Panc1 (cell line): ENCODE measurements at regions not wholly inside any gene's neighbourhood (a gene's known extent, or its start where the extent isn't known, plus 50 kb on each side); places are given as distances from the start of the nearest gene placed in this dataset.

ENCODE experiments used
- ATAC-seq: fragments of 200-7000 bp; cut with Tn5 transposase; 2 replicates; pipeline ENCODE4 v1.9.1; 2020; ENCODE audit warnings: mild to moderate bottlenecking, moderate library complexity
- BruUV-seq: library from RNA; stranded (reverse); fragments of 400-500 nt; replicated peaks from 2 replicates; lab custom pipeline; 2021; lab: Mats Ljungman, UMichigan
- CTCF ChIA-PET: fragments of 300-600 bp; sonication (Branson Sonifier 250); formaldehyde crosslinking; loops from one replicate; lab custom pipeline; 2022; ENCODE audit warnings: antibody characterized with exemption; lab: Charles Lee
- POLR2A ChIA-PET: fragments of 300-600 bp; sonication (Branson Sonifier 250); formaldehyde crosslinking; loops from one replicate; lab custom pipeline; 2022; ENCODE audit warnings: antibody characterized with exemption; lab: Charles Lee
- DNase-seq: peaks from one replicate; pipeline ENCODE4 v3.0.0-alpha.2; 2010; ENCODE audit warnings: low read depth, low spot score
- H3K27ac ChIP-seq: 2 replicates; pipeline ENCODE4 v1.5.1; 2011; ENCODE audit warnings: mild to moderate bottlenecking, low read length, inconsistent platforms
- H3K27me3 ChIP-seq: fragments of 200-500 bp; sonication (Bioruptor generic); 2 replicates; pipeline ENCODE4 v1.6.0; 2014; ENCODE audit warnings: low read length, inconsistent platforms; ENCODE audit not compliant: control insufficient read depth, insufficient read depth
- H3K36me3 ChIP-seq: fragments of 200-500 bp; sonication (Bioruptor generic); 2 replicates; pipeline ENCODE4 v1.5.1; 2014; ENCODE audit warnings: inconsistent platforms, mild to moderate bottlenecking, low read length, moderate library complexity; ENCODE audit not compliant: control insufficient read depth, insufficient read depth
- H3K4me1 ChIP-seq: 2 replicates; pipeline ENCODE4 v1.5.1; 2011; ENCODE audit warnings: inconsistent platforms, mild to moderate bottlenecking, low read length, moderate library complexity; ENCODE audit not compliant: control insufficient read depth, insufficient read depth
- H3K4me3 ChIP-seq, 2 experiments: 2 replicates each; pipeline ENCODE4 v1.5.1; 2011 to 2012; ENCODE audit warnings: low read depth in 2 of 2, low read length in 2 of 2, mild to moderate bottlenecking in 2 of 2, inconsistent platforms in 1 of 2, moderate library complexity in 1 of 2
- H3K9me3 ChIP-seq: fragments of 200-500 bp; sonication (Bioruptor generic); 2 replicates; pipeline ENCODE4 v1.5.1; 2014; ENCODE audit warnings: low read depth, mild to moderate bottlenecking, inconsistent platforms, low read length, moderate library complexity; ENCODE audit not compliant: control insufficient read depth, insufficient read depth
- CTCF ChIP-seq: fragments of 450-650 bp; IDR thresholded peaks from 2 replicates; pipeline ENCODE4 v1.5.1; 2017; ENCODE audit warnings: mild to moderate bottlenecking
- POLR2AphosphoS5 ChIP-seq: IDR thresholded peaks from 2 replicates; pipeline ENCODE4 v1.6.1; 2012; ENCODE audit warnings: mild to moderate bottlenecking, low read depth, low read length, moderate library complexity
- REST ChIP-seq, 2 experiments: IDR thresholded peaks; 2 replicates each; pipeline ENCODE4 v1.6.1; 2011 to 2012; ENCODE audit warnings: low read depth in 2 of 2, control low read depth in 1 of 2, low read length in 1 of 2, mild to moderate bottlenecking in 1 of 2, moderate library complexity in 1 of 2; ENCODE audit not compliant: insufficient read depth in 1 of 2
- SIN3A ChIP-seq: IDR thresholded peaks from 2 replicates; pipeline ENCODE4 v1.6.1; 2012; ENCODE audit warnings: low read depth, mild to moderate bottlenecking, low read length, moderate library complexity, borderline replicate concordance; ENCODE audit not compliant: insufficient read depth
- TCF7L2 ChIP-seq: IDR thresholded peaks from 2 replicates; pipeline ENCODE4 v1.6.1; 2011; ENCODE audit warnings: mild to moderate bottlenecking, low read depth, low read length, inconsistent platforms
- in situ Hi-C: cut with HindIII; loops from 2 replicates; pipeline ENCODE4 v1.10.0; 2016; ENCODE audit warnings: low sequenced_read_pairs, low pct_unique_long_range_greater_than_20kb
- intact Hi-C: fragments of 100-400 bp; cut with micrococcal nuclease; formaldehyde crosslinking; loops from one replicate; pipeline ENCODE4 v1.10.0; 2022; ENCODE audit not compliant: unreplicated experiment

GRCh38 chr6:47360388-47360787 is 50.7 kb upstream of the TNFRSF21 start:
- no TSS peak for BruUV-seq
- ATAC-seq (no peak), DNase-seq (no peak)
- Histone ChIP-seq H3K4me3 (no peak overlapping the region), H3K36me3 (no peaks in the 10 kb centered on the region), H3K27me3 (no peaks in the 10 kb centered on the region; the same call in 1 of the 2 replicates), H3K9me3 (no peaks in the 10 kb centered on the region), H3K4me1 (no peaks in the 10 kb centered on the region), H3K27ac (no peak overlapping the region)
- POLR2A ChIA-PET, result no interaction called here
- in situ Hi-C loops (no loop called here), intact Hi-C loops (no loop called here)
- CTCF ChIA-PET, result no interaction called here
- no peak for TF ChIP-seq SIN3A
- no peak for TF ChIP-seq POLR2AphosphoS5
- TF ChIP-seq CTCF, result no peak
- TF ChIP-seq TCF7L2, result no peak
- no peak for TF ChIP-seq REST (IDR thresholded peaks at IDR 0.05; ENCODE audit: insufficient read depth in 1 of 2, low read depth in 2 of 2, low read length in 1 of 2)

- ChIA-PET CTCF (no interaction called here), POLR2A (no interaction called here)
- H3K27me3 ChIP-seq, result no peaks in the 10 kb centered on the region; the same call in 1 of the 2 replicates
- no peak for ATAC-seq
- TF ChIP-seq POLR2AphosphoS5 (no peak), SIN3A (no peak), CTCF (no peak), REST (IDR thresholded peaks at IDR 0.05; ENCODE audit: insufficient read depth in 1 of 2, low read depth in 2 of 2, low read length in 1 of 2) (no peak), TCF7L2 (no peak)
- no peak for DNase-seq
- H3K36me3 ChIP-seq, result no peaks in the 10 kb centered on the region
- BruUV-seq, result no TSS peak
- no peaks in the 10 kb centered on the region for H3K4me1 ChIP-seq
- no peak overlapping the region for H3K27ac ChIP-seq
- no peak overlapping the region for H3K4me3 ChIP-seq
- intact Hi-C loops (no loop called here), in situ Hi-C loops (no loop called here)
- H3K9me3 ChIP-seq, result no peaks in the 10 kb centered on the region
Observed at GRCh38 chr6:47362857-47363461, 53.3 kb upstream of the TNFRSF21 start.
